ENCODE measurements at regions not wholly inside any gene's neighbourhood (a gene's known extent, or its start where the extent isn't known, plus 50 kb on each side); places are given as distances from the start of the nearest gene placed in this dataset.
A peak's percentile ranks its signal among the peaks of the same experiment; 100 is the strongest.

DNA sequence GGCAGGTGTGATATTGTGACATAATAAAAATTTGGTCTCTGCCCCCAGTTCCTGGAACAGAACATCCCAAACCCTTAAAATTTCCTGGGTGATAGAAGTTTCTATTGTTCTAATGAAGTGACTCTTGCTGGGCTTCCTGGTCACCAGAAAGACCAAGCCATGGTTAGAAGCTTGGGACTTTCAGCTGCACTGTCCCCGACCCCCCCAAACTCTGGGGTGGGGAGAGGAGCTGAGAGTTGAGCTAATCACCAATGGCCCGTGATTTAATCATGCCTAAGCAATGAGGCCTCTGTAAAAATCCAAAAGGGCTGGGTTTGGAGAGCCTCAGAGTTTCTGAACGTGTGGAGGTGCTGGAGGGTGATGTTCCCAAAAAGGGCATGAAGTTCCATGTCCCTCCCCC lies 54.8 kb upstream of the FTH1 start:
- DNase-seq: no peak
- 69 to 74% methylated on average over 3 of the region's 3 CpGs for WGBS, 2 donors
- Histone ChIP-seq H3K27ac (no peak overlapping the region), H3K4me3 (no peak overlapping the region), H3K4me1 (peaks cover 16 to 28% (median 17%) of the 10 kb centered on the region in 3 donors), H3K27me3 (no peaks in the 10 kb centered on the region), H3K36me3 (no peaks in the 10 kb centered on the region), H3K9me3 (peaks cover 0 to 11% (median 8%) of the 10 kb centered on the region in 3 donors)
- TF ChIP-seq POLR2A (IDR thresholded peaks at IDR 0.05): no peak
- TF ChIP-seq, protein P1, sequence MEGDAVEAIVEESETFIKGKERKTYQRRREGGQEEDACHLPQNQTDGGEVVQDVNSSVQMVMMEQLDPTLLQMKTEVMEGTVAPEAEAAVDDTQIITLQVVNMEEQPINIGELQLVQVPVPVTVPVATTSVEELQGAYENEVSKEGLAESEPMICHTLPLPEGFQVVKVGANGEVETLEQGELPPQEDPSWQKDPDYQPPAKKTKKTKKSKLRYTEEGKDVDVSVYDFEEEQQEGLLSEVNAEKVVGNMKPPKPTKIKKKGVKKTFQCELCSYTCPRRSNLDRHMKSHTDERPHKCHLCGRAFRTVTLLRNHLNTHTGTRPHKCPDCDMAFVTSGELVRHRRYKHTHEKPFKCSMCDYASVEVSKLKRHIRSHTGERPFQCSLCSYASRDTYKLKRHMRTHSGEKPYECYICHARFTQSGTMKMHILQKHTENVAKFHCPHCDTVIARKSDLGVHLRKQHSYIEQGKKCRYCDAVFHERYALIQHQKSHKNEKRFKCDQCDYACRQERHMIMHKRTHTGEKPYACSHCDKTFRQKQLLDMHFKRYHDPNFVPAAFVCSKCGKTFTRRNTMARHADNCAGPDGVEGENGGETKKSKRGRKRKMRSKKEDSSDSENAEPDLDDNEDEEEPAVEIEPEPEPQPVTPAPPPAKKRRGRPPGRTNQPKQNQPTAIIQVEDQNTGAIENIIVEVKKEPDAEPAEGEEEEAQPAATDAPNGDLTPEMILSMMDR (IDR thresholded peaks at IDR 0.05): no peak
- intact Hi-C loops (cut with DNase I): loop anchor here (10.0 kb wide), 1 partner anchor 47 kb away; no protein-coding TSS in a partner anchor

GRCh38 chr11:62020661-62021060 lies 53.2 kb upstream of the FTH1 start:
- TF ChIP-seq, protein P1 (IDR thresholded peaks at IDR 0.05): no peak
- no peak for TF ChIP-seq POLR2A (IDR thresholded peaks at IDR 0.05)
- no peak overlapping the region for H3K4me3 ChIP-seq
- DNase-seq: no peak
- H3K27me3 ChIP-seq: no peaks in the 10 kb centered on the region
- WGBS, 2 donors: 48 to 60% methylated on average over 3 of the region's 3 CpGs
- no peak overlapping the region for H3K27ac ChIP-seq
- peaks cover 0 to 11% (median 8%) of the 10 kb centered on the region in 3 donors for H3K9me3 ChIP-seq
- peaks cover 9 to 13% (median 10%) of the 10 kb centered on the region in 3 donors for H3K4me1 ChIP-seq
- intact Hi-C loops (cut with DNase I): loop anchor here (10.0 kb wide), 1 partner anchor 46 kb away; no protein-coding TSS in a partner anchor
- H3K36me3 ChIP-seq: no peaks in the 10 kb centered on the region

- Histone ChIP-seq H3K9me3 (peaks cover 0 to 11% (median 8%) of the 10 kb centered on the region in 3 donors), H3K27ac (no peak overlapping the region), H3K4me3 (no peak overlapping the region), H3K36me3 (no peaks in the 10 kb centered on the region), H3K27me3 (no peaks in the 10 kb centered on the region), H3K4me1 (no peaks in the 10 kb centered on the region)
- TF ChIP-seq POLR2A (IDR thresholded peaks at IDR 0.05): no peak
- TF ChIP-seq, protein P1 (IDR thresholded peaks at IDR 0.05): no peak
- DNase-seq: no peak
- 84 to 100% methylated on average over 1 to 2 of the region's 2 CpGs for WGBS, 2 donors
- intact Hi-C loops (cut with DNase I): no loop called here
Observed at GRCh38 chr11:62018981-62019664, 51.7 kb upstream of the FTH1 start.

GRCh38 chr11:62017878-62018655 lies 50.6 kb upstream of the FTH1 start:
- Histone ChIP-seq H3K27me3 (peaks cover 0 to 4% (median 0%) of the 10 kb centered on the region in 4 donors), H3K9me3 (peaks cover 0 to 11% (median 8%) of the 10 kb centered on the region in 3 donors), H3K4me1 (peaks cover 3 to 8% (median 5%) of the 10 kb centered on the region in 3 donors), H3K36me3 (no peaks in the 10 kb centered on the region), H3K27ac (peak overlapping the region in 1 of 4 donors; percentile 1), H3K4me3 (no peak overlapping the region)
- TF ChIP-seq, protein P1 (IDR thresholded peaks at IDR 0.05): no peak
- TF ChIP-seq POLR2A (IDR thresholded peaks at IDR 0.05): no peak
- 87 to 93% methylated on average over 15 of the region's 15 CpGs for WGBS, 2 donors
- intact Hi-C loops (cut with DNase I): no loop called here
- no peak for DNase-seq

Small RNAs in the stretch of these regions (small RNA-seq; reads per million reads assigned to genes)
- 0 reads per million in 4 donors for gene AP003733.2
